CD4-positive, alpha-beta T cell treated with Interleukin-4 for 1 hour (primary cell): ENCODE measurements at regions not wholly inside any gene's neighbourhood (a gene's known extent, or its start where the extent isn't known, plus 50 kb on each side); places are given as distances from the start of the nearest gene placed in this dataset.
"Not testable (repeated sequence)": the region's sequence is repeated elsewhere in the genome, so short reads cannot be mapped to it uniquely, and the experiment has no call there.

ENCODE experiments used
- DNase-seq, 2 donors: peaks; one replicate each; pipeline ENCODE4 v3.0.0-alpha.2; 2020 to 2022

DNA sequence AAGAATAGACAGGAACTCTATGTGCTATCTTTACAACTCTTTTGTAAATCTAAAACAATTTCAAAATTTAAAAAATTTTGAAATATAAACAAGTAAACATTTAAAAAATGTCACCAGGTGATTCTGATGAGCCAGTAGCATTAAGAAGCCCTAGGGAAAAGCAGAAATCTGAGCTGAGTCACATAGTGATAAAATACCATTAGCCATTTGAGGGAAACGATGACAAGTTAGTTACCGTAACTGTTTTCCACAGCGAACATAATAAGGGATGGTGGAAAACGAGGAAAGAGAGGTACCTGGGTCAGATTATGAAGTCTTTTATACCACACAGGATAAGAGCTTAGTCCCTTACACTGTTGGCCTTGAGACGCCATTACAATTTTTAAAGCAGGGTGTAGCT lies 55.5 kb downstream of the PRR15 start:
- DNase-seq = no peak

- DNase-seq = no peak
Observed at GRCh38 chr7:29619848-29620555, 56.4 kb downstream of the PRR15 start.

DNA sequence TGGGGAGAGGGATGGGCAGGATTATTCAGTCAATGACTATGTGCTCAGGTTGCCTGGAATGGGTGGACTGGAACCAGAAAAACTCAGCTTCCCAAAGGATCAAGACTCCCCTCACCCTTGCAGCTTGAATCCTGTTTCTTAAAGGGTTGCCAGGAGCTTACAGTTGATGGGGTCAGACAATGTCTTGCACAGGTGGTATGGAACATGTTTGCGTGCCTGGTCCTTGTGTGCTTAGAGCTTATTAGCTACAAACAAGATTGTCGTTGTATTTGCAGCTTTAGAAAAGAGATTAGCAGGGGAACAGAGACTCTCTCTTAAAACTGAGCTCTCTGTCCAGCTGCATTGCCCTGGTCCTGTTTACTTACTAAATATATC lies 56.9 kb downstream of the PRR15 start:
- DNase-seq = no peak

- no peak for DNase-seq
Observed at GRCh38 chr7:29622335-29623265, 59.0 kb downstream of the PRR15 start.

GRCh38 chr7:29623973-29624372 lies 60.3 kb downstream of the PRR15 start:
- DNase-seq = no peak

GRCh38 chr7:29626730-29627129 lies 63.1 kb downstream of the PRR15 start:
- DNase-seq = no peak

- no peak for DNase-seq
Observed at GRCh38 chr7:29627631-29628030, 64.0 kb downstream of the PRR15 start.

- no peak for DNase-seq
Observed at GRCh38 chr7:29629507-29629906, 65.9 kb downstream of the PRR15 start.

- not testable (repeated sequence) for DNase-seq
Observed at GRCh38 chr7:29635067-29636008, 71.7 kb downstream of the PRR15 start.

DNA sequence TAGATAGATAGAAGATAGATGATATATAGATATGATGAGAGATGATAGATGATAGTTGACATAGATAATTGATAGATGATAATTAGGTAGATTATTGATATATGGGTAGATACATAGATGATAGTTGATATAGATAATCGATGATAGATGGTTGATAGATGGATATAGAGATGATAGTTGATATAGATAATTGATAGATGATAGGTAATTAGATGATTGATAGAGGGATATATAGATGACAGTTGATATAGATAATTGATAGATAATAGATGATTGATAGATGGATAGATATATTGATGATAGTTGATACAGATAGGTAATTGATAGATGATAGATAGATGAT lies 72.3 kb downstream of the PRR15 start:
- no peak for DNase-seq

DNA sequence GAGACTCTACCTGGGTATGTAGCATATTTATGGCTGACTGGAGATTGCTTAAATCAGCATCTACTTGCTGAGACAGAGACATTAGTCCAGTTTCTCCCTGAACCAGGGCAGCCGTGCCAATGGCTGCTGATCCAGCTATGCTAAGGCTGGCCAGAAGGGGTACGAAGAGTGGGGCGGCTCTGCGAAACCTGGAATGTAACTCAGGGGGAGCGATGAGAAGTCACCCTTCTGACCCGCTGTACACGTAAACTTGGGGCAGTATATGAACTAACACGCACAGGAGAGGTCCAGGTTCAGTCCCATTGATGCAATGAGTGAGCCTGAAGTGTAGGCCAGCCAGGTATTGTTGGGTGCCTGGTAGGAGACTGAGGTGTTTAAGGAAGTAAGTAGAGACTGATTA lies 73.7 kb downstream of the PRR15 start:
- no peak for DNase-seq

DNA sequence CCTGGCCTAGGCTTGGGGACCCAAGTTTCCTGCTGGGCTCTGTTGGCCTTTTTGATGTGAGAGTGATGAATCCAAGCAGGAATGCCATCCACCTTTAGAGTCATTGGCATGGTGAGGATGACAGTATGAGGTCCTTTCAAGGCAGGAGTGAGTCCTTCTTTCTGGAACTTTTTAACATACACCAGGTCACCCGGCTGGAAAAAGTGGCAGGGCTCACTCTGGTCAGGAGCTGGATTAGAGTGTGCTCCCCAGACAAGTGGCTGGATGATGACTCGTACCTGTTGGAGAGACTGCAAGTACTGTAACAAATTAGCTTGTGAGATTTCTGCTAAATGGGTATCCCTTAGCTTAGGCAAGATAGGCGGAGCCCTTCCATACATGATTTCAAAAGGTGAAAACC lies 75.2 kb downstream of the PRR15 start:
- not testable (repeated sequence) for DNase-seq

- DNase-seq = no peak
Observed at GRCh38 chr7:29639386-29639785, 75.8 kb downstream of the PRR15 start.

- no peak for DNase-seq
Observed at GRCh38 chr7:29639886-29640595, 76.4 kb downstream of the PRR15 start.

DNA sequence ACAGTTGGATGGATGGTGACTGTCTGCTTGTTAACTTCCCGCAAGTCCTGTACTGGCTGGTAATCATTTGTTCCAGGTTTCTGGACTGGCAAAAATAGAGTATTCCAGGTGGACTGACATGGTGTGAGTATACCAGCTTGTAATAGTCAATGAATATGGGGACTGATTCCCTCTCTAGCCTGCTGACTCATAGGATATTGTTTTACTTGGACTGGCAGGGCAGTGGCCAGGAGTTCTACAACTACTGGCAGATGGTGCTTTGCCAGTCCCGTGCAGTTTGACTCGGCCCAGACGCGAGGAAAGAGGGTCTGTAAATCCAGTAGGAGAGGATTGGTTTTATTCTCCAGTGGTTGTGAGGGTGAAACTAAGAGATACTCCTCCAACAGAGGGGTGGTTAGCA lies 78.0 kb downstream of the PRR15 start:
- DNase-seq = no peak

- no peak for DNase-seq
Observed at GRCh38 chr7:29642494-29643155, 79.0 kb downstream of the PRR15 start.

DNA sequence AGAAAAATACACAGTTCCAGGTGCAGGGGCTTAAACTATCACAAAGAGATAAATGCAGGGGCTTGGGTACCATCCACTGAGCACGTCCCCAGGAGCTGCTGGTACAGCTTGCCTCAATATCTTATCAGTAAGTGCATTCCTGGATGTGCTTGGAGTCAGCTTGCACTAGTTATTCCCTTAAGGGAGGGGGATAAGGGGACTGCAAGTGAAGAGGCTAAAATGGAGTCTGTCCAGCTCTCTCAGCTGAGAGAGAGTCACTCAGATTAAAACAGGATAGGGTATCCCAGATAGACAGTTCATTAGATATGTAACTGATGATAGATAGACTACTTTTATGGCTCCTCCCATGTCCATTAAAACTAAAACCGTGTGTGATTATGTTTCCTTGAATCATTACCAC lies 82.5 kb downstream of the PRR15 start:
- not testable (repeated sequence) for DNase-seq

GRCh38 chr7:29647020-29647654 lies 83.5 kb downstream of the PRR15 start:
- no peak for DNase-seq

- DNase-seq = not testable (repeated sequence)
Observed at GRCh38 chr7:29647691-29648210, 84.1 kb downstream of the PRR15 start.

DNA sequence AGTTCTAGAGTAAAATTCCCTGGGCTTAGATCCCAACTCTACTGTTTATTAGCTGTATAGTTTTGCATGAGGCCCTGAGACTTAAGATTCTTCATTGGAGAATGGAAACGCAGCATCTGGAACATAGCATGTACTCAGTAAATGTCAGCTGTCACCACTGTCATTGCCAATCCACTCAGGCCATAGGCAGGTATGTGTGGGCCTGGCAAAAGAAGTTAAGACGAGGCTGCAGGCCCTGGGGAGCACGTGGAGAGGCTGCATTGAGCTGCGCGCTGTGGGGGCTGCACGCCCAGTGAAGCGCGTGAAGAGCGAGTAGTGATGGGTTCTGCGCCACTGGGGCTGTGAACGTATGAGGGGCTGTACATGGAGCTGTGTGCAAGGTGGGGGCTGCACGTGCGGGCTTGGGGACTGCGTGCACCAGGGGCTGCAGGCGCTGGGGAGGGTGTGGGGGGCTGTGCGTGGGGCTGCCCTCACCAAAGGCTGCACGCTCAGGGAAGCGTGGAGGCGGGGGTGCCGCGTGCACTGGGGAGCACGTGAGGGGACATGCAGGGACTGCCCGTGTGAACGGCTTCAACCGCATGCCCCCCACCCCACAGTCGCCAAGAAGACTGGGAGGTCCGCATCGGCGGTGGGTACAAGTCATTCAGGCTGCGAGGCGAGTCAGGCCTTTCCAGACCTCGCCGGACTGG lies 85.5 kb downstream of the PRR15 start:
- no peak for DNase-seq

DNA sequence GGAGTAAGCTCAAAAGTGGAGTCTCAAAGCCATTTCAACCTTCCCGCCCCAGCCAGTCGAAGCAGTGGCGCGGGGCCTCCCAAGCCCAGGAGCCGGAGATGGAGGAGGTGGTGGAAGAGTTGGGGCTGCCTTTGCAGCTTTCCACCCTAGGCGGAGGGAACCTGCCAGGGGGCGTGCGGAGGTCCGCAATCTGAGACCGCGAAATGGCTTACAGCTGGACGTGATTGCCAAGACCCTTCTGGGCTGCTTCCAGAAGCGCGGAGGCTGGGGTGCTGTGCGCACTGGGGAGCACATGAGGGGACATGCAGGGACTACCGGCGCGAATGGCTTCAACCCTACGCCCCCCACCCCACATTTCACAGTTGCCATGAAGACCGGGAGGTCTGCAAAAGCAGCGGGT lies 86.2 kb downstream of the PRR15 start:
- no peak for DNase-seq
